ENCODE measurements at regions not wholly inside any gene's neighbourhood (a gene's known extent, or its start where the extent isn't known, plus 50 kb on each side); places are given as distances from the start of the nearest gene placed in this dataset.

GRCh38 chr9:126151031-126151685 lies 175.5 kb upstream of the MVB12B start:
- H4K8ac ChIP-seq (ENCODE audit: extremely low read depth, insufficient read depth, low read length): no peak overlapping the region
- H2AK5ac ChIP-seq (ENCODE audit: low read depth, low read length): no peak overlapping the region
- no peak overlapping the region for H2AFZ ChIP-seq (ENCODE audit: low read length)
- H3K14ac ChIP-seq (ENCODE audit: insufficient read length): no peak overlapping the region
- H4K5ac ChIP-seq (ENCODE audit: insufficient read length, low read depth, low read length): no peak overlapping the region
- FAIRE-seq (no peak), DNase-seq (ENCODE audit: low read depth in 1 of 2, low spot score in 2 of 2) (peak in 1 of 2 experiments; percentile 29)
- peaks cover 5 to 23% (median 19%) of the 10 kb centered on the region in 4 experiments for H3K27me3 ChIP-seq (replicated peaks in 1 of 4; ENCODE audit: control insufficient read depth in 3 of 4, extremely low read depth in 1 of 4, insufficient read depth in 3 of 4, low read length in 3 of 4)
- H3K18ac ChIP-seq (ENCODE audit: extremely low read depth, low read length): no peak overlapping the region
- TF ChIP-seq NRF1 (IDR thresholded peaks at IDR 0.05; ENCODE audit: low read depth, low read length) (no peak), EZH2 (IDR thresholded peaks at IDR 0.05; ENCODE audit: low read depth, low read length, severe bottlenecking) (no peak), SP4 (IDR thresholded peaks at IDR 0.05; ENCODE audit: low read length) (no peak)
- TF ChIP-seq, protein P1, sequence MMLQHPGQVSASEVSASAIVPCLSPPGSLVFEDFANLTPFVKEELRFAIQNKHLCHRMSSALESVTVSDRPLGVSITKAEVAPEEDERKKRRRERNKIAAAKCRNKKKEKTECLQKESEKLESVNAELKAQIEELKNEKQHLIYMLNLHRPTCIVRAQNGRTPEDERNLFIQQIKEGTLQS (IDR thresholded peaks at IDR 0.05; ENCODE audit: insufficient read depth, low read depth, low read length): no peak
- TF ChIP-seq, protein P2, sequence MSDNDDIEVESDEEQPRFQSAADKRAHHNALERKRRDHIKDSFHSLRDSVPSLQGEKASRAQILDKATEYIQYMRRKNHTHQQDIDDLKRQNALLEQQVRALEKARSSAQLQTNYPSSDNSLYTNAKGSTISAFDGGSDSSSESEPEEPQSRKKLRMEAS (IDR thresholded peaks at IDR 0.05): no peak
- no peak overlapping the region for H3K4me2 ChIP-seq (ENCODE audit: insufficient read depth in 1 of 2, low read depth in 2 of 2, low read length in 2 of 2)
- H3K4ac ChIP-seq (replicated peaks; ENCODE audit: insufficient read length, low read depth, low read length): no peak overlapping the region
- peaks cover 0 to 7% of the 10 kb centered on the region in 2 experiments for H4K20me1 ChIP-seq (replicated peaks in 1 of 2; ENCODE audit: control insufficient read depth in 1 of 2, insufficient read depth in 2 of 2, low read length in 2 of 2)
- H3K23ac ChIP-seq (ENCODE audit: insufficient read length): no peak overlapping the region
- H4K91ac ChIP-seq (replicated peaks; ENCODE audit: insufficient read length, low read length): no peak overlapping the region
- H3K27ac ChIP-seq (ENCODE audit: low read depth, low read length): no peak overlapping the region
- H3K23me2 ChIP-seq (ENCODE audit: low read depth, low read length): peaks cover 5% of the 10 kb centered on the region; the same call in 1 of the 2 replicates
- no peaks in the 10 kb centered on the region for H3K9me3 ChIP-seq (ENCODE audit: insufficient read depth in 2 of 2, low read depth in 1 of 2, low read length in 1 of 2)
- H3K9ac ChIP-seq (replicated peaks in 1 of 4; ENCODE audit: extremely low read depth in 1 of 4, low read depth in 3 of 4, low read length in 3 of 4): no peak overlapping the region
- peaks cover 0 to 5% (median 2%) of the 10 kb centered on the region in 4 experiments; a peak in 4 of 7 replicates for H3K4me1 ChIP-seq (replicated peaks in 1 of 4; ENCODE audit: control insufficient read depth in 3 of 4, insufficient read depth in 4 of 4, low read length in 3 of 4)
- H2BK12ac ChIP-seq (ENCODE audit: low read depth, low read length): no peak overlapping the region
- H3K56ac ChIP-seq (replicated peaks; ENCODE audit: insufficient read length, low read depth, low read length): no peak overlapping the region
- H3K36me3 ChIP-seq (ENCODE audit: control insufficient read depth in 2 of 4, insufficient read depth in 4 of 4, low read length in 3 of 4): no peaks in the 10 kb centered on the region
- ChIA-PET POLR2A (ENCODE audit: partially characterized antibody) (no interaction called here), CTCF (ENCODE audit: partially characterized antibody) (interaction anchor here (1.0 to 1.5 kb wide), 6 partner anchors 12 to 340 kb away, joined by 3 to 4 read pairs (median 3); no protein-coding TSS in a partner anchor)
- no peak overlapping the region for H3K4me3 ChIP-seq (ENCODE audit: extremely low read depth in 1 of 4, insufficient read depth in 2 of 4, low read depth in 3 of 4, low read length in 4 of 4)
- no peak overlapping the region for H2BK120ac ChIP-seq (replicated peaks; ENCODE audit: low read depth, low read length)
- 94% methylated on average over 14 of the region's 14 CpGs; no CpG with 5 or more reads in 1 of the 2 experiments for WGBS, 2 experiments (ENCODE audit: extremely low coverage in 1 of 2, insufficient coverage in 1 of 2, insufficient read length in 1 of 2, insufficient replicate concordance in 2 of 2, low coverage in 1 of 2, low lambda C conversion rate in 2 of 2, missing lambda C conversion rate in 1 of 2)
- H2BK20ac ChIP-seq (ENCODE audit: low read length): no peak overlapping the region
- H3K79me2 ChIP-seq (ENCODE audit: control insufficient read depth in 1 of 2, insufficient read depth in 2 of 2, low read length in 2 of 2): no peaks in the 10 kb centered on the region
- H3K79me1 ChIP-seq (ENCODE audit: low read depth, low read length): no peaks in the 10 kb centered on the region
- no peak overlapping the region for H2BK15ac ChIP-seq (ENCODE audit: low read length)
- no peak overlapping the region for H2BK5ac ChIP-seq (ENCODE audit: low read depth, low read length)
